ENCODE measurements at regions not wholly inside any gene's neighbourhood (a gene's known extent, or its start where the extent isn't known, plus 50 kb on each side); places are given as distances from the start of the nearest gene placed in this dataset.

DNA sequence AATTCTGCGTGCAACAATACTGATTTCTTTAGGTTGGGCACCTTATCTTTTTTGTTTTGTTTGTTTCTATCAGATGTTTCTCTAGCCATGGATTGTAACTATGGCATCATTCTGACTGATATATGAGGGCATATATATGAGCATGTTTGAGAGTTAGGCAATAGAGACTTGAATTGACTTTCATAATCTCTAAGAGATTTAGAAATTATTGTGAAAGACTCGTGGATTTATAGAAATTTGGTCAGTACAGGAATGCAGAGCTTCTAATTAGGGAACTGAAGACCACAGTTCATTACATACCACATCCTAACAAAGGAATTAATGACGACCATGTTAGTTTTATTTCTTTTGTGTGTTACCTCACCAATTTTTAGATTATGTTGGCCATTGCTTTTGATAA, 546.0 kb upstream of the GRAMD2B start:
- TF ChIP-seq, protein P1, sequence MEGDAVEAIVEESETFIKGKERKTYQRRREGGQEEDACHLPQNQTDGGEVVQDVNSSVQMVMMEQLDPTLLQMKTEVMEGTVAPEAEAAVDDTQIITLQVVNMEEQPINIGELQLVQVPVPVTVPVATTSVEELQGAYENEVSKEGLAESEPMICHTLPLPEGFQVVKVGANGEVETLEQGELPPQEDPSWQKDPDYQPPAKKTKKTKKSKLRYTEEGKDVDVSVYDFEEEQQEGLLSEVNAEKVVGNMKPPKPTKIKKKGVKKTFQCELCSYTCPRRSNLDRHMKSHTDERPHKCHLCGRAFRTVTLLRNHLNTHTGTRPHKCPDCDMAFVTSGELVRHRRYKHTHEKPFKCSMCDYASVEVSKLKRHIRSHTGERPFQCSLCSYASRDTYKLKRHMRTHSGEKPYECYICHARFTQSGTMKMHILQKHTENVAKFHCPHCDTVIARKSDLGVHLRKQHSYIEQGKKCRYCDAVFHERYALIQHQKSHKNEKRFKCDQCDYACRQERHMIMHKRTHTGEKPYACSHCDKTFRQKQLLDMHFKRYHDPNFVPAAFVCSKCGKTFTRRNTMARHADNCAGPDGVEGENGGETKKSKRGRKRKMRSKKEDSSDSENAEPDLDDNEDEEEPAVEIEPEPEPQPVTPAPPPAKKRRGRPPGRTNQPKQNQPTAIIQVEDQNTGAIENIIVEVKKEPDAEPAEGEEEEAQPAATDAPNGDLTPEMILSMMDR (conservative IDR thresholded peaks at IDR 0.05; ENCODE audit: control insufficient read depth, insufficient read depth, low read depth, low read length) = no peak
- no peak overlapping the region for H3K4me3 ChIP-seq (ENCODE audit: control insufficient read depth, low read depth, low read length)
- no peak for DNase-seq (ENCODE audit: low read depth)

DNA sequence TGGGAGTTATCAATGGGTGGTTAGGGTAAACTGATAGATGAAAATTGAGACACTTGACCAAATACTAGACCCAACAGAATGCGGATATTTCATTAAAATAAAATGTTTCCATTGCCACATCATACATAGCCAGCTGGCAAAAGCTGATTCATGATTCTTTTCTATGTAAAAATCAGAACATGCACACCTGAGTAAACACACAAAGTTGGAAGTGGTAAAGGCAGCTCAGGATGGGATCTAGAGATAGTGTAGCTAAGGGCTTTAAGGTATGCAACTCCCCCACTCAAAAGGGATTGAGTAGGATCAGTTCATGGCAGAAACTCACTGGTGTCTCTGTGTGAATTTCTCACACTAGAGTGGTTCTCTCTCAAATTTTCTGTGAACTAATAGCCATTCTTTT, 541.1 kb upstream of the GRAMD2B start:
- DNase-seq (ENCODE audit: low read depth) = no peak
- no peak overlapping the region for H3K4me3 ChIP-seq (ENCODE audit: control insufficient read depth, low read depth, low read length)
- TF ChIP-seq, protein P1 (conservative IDR thresholded peaks at IDR 0.05; ENCODE audit: control insufficient read depth, insufficient read depth, low read depth, low read length) = no peak

DNA sequence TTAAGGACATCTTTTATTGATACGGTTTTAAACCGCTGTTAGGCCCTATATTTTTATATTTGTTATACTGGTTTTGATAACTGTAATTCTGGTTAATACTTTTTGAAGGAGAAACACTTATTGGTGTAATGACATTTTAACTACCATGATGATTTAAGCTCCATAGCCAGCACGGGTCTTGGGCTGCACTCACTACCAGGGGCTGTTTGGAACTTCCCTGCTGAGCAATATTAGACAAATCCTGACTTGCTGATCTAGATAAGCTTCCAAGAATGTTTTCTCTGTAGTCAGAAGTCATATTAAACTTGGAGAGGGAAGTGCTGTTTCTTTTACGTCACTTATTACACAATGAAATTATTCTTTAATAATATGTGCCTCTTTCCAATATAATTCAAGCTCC, 540.0 kb upstream of the GRAMD2B start:
- DNase-seq (ENCODE audit: low read depth) = no peak
- H3K4me3 ChIP-seq (ENCODE audit: control insufficient read depth, low read depth, low read length) = no peak overlapping the region
- TF ChIP-seq, protein P1 (conservative IDR thresholded peaks at IDR 0.05; ENCODE audit: control insufficient read depth, insufficient read depth, low read depth, low read length) = no peak

DNA sequence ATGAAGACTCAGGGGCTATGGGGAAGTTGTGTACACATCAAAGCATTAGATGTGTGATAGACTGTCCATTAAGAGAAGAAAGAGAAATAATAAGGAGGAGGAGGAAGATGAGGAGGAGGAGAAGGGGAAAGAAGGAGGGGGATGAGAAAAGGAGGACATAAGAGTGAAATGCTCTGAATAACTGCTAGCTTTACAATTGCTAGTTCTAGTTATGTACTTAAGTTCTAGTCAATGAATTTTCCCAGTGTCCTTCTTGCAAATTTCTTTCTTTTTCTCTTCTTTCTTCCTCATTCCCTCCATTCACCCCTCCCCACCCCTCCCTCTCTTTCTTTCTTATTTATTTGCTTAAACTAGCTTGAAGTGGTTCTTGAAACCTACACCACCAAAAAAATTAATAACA, 534.9 kb upstream of the GRAMD2B start:
- TF ChIP-seq, protein P1 (conservative IDR thresholded peaks at IDR 0.05; ENCODE audit: control insufficient read depth, insufficient read depth, low read depth, low read length) = no peak
- DNase-seq (ENCODE audit: low read depth) = no peak
- no peak overlapping the region for H3K4me3 ChIP-seq (ENCODE audit: control insufficient read depth, low read depth, low read length)

DNA sequence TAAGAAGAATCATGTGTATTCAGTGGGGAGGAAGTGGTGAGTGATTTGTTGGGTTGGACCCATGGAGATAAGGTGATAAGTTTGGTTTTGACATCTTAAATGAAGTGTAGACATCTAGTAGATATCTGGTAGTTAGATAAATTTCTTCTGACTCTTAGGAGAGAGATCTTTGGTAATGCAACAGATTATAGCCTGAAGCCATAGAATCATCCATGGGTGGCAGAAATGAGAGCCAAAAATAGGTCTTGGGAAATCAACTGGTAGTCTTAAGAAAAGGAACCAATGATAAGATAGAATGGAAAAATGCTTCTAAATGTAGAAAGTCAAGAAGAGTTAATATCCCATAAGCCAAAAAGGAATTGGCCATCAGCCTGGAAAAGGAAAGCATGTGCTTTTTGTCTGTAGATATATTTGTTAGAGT, 532.7 kb upstream of the GRAMD2B start:
- TF ChIP-seq, protein P1 (conservative IDR thresholded peaks at IDR 0.05; ENCODE audit: control insufficient read depth, insufficient read depth, low read depth, low read length) = no peak
- no peak for DNase-seq (ENCODE audit: low read depth)
- H3K4me3 ChIP-seq (ENCODE audit: control insufficient read depth, low read depth, low read length) = no peak overlapping the region

DNA sequence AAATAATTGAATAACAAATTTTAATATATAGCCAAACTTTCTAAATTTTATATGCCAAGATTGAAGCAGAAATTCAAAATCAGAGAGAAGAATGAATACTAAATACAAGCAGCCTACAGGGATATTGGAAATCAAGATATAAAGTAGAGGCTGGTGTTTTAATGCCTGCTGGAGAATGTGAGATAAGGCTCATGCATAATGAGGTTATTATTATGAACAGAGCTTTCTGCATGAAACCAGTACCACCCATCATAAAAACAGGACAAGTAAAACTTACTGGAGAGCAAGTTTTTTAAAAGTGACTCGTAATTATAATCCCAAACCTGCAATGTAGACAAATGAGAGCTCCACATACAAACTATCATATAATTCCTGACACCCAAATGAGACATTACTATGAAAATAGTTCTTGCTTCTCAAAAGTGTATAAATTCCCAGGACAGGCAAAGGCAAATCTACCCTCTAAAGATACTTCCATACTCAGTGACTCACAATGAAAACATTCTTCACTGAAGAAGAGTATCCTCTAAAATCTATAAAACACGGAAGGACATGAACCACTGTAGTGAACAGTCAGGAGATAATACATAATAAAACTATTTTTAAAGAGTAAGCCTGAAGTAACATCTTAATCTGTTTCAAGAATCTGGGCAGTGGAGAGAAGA, 532.0 kb upstream of the GRAMD2B start:
- TF ChIP-seq, protein P1 (conservative IDR thresholded peaks at IDR 0.05; ENCODE audit: control insufficient read depth, insufficient read depth, low read depth, low read length) = no peak
- H3K4me3 ChIP-seq (ENCODE audit: control insufficient read depth, low read depth, low read length) = no peak overlapping the region
- peak; percentile 12 for DNase-seq (ENCODE audit: low read depth)

DNA sequence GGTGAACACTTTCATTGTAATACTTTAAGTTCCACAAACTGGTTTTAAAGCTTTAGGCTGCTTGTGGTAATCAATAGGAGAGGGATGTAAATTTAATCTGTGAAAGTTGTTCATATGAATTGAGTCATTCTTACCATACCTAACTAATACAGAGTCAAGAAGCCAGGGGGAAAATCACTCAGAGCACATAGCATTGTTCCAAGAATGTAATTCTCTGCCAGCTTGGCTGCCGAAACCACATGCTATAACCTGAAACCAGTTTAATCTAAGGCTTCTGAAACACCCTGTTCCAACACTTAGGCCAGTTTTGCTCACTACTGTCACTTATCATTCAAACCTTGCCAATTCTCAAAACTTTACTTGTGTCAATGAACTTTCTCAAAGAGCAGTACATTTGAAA, 528.8 kb upstream of the GRAMD2B start:
- TF ChIP-seq, protein P1 (conservative IDR thresholded peaks at IDR 0.05; ENCODE audit: control insufficient read depth, insufficient read depth, low read depth, low read length) = no peak
- no peak for DNase-seq (ENCODE audit: low read depth)

More for the DNA sequence above, 528.8 kb upstream of the GRAMD2B start:
- no peak overlapping the region for H3K4me3 ChIP-seq (ENCODE audit: control insufficient read depth, low read depth, low read length)

All from fibroblast of mammary gland (primary cell).